ENCODE measurements at regions not wholly inside any gene's neighbourhood (a gene's known extent, or its start where the extent isn't known, plus 50 kb on each side); places are given as distances from the start of the nearest gene placed in this dataset.

DNA sequence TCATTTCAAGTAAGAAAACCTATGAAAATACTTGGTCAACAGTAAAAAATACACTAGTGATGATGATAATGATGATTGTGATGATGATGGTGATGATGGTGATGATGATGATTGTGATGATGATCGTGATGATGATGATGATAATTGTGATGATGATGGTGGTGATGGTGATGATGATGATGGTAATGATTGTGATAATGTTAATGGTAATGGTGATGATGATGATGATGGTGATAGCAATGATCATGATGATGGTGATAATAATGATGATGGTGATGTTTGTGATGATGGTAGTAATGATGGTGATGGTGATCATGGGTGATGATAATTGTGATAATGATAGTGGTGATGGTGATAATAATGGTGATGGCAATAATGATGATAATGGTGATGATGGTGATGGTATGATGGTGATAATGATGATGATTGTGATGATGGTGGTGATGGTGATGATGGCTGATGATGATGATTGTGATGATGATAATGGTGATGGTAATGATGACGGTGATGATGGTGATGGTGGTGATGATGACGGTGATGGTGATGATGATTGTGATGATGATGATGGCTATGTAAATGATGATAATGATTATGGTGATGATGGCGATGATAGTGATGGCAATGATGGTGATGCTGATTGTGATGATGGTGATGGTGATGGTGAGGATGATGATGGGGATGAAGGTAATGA is 62.1 kb downstream of the VCX3A start:
- TF ChIP-seq, protein P1, sequence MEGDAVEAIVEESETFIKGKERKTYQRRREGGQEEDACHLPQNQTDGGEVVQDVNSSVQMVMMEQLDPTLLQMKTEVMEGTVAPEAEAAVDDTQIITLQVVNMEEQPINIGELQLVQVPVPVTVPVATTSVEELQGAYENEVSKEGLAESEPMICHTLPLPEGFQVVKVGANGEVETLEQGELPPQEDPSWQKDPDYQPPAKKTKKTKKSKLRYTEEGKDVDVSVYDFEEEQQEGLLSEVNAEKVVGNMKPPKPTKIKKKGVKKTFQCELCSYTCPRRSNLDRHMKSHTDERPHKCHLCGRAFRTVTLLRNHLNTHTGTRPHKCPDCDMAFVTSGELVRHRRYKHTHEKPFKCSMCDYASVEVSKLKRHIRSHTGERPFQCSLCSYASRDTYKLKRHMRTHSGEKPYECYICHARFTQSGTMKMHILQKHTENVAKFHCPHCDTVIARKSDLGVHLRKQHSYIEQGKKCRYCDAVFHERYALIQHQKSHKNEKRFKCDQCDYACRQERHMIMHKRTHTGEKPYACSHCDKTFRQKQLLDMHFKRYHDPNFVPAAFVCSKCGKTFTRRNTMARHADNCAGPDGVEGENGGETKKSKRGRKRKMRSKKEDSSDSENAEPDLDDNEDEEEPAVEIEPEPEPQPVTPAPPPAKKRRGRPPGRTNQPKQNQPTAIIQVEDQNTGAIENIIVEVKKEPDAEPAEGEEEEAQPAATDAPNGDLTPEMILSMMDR (IDR thresholded peaks at IDR 0.05; ENCODE audit: low read depth, low read length) = no peak
- in situ Hi-C loops (cut with HindIII; ENCODE audit: low sequenced_read_pairs) = no loop called here
- no peak for DNase-seq (ENCODE audit: low read depth, low spot score)
- H3K4me3 ChIP-seq (ENCODE audit: low read depth, low read length) = no peak overlapping the region

GRCh38 chrX:6468706-6469105 is 66.2 kb downstream of the VCX3A start:
- H3K4me3 ChIP-seq (ENCODE audit: low read depth, low read length) = no peak overlapping the region
- DNase-seq (ENCODE audit: low read depth, low spot score) = no peak
- TF ChIP-seq, protein P1 (IDR thresholded peaks at IDR 0.05; ENCODE audit: low read depth, low read length) = no peak
- in situ Hi-C loops (cut with HindIII; ENCODE audit: low sequenced_read_pairs) = no loop called here

DNA sequence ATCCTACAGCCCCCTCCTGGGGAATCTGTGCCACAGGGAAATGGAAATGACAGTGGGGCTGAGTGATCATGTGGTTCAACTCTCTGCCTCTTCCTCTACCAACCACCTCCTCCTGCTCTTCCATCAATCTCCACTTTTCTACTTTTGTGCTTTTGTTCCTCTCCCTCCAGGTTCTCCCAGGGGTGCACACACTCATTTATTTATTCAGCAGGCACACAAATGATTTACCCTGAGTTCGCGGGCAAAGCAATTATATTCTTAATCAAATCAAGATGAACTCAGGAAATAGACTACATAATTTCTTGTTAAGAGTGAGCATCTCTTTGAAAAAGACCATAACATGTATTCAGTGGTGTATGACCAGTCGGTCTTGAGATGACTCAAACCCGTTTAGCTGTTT is 69.2 kb downstream of the VCX3A start:
- TF ChIP-seq, protein P1 (IDR thresholded peaks at IDR 0.05; ENCODE audit: low read depth, low read length) = no peak
- in situ Hi-C loops (cut with HindIII; ENCODE audit: low sequenced_read_pairs) = no loop called here
- no peak for DNase-seq (ENCODE audit: low read depth, low spot score)
- H3K4me3 ChIP-seq (ENCODE audit: low read depth, low read length) = no peak overlapping the region

- TF ChIP-seq, protein P1 (IDR thresholded peaks at IDR 0.05; ENCODE audit: low read depth, low read length) = no peak
- in situ Hi-C loops (cut with HindIII; ENCODE audit: low sequenced_read_pairs) = no loop called here
- no peak overlapping the region for H3K4me3 ChIP-seq (ENCODE audit: low read depth, low read length)
- DNase-seq (ENCODE audit: low read depth, low spot score) = no peak
Observed at GRCh38 chrX:6464726-6465125, 70.2 kb downstream of the VCX3A start.

- TF ChIP-seq, protein P1 (IDR thresholded peaks at IDR 0.05; ENCODE audit: low read depth, low read length) = no peak
- in situ Hi-C loops (cut with HindIII; ENCODE audit: low sequenced_read_pairs) = no loop called here
- DNase-seq (ENCODE audit: low read depth, low spot score) = peak; percentile 38
- no peak overlapping the region for H3K4me3 ChIP-seq (ENCODE audit: low read depth, low read length)
Observed at GRCh38 chrX:6460893-6461490, 73.9 kb downstream of the VCX3A start.

GRCh38 chrX:6456196-6456595 is 78.7 kb downstream of the VCX3A start:
- no peak overlapping the region for H3K4me3 ChIP-seq (ENCODE audit: low read depth, low read length)
- in situ Hi-C loops (cut with HindIII; ENCODE audit: low sequenced_read_pairs) = no loop called here
- DNase-seq (ENCODE audit: low read depth, low spot score) = no peak
- TF ChIP-seq, protein P1 (IDR thresholded peaks at IDR 0.05; ENCODE audit: low read depth, low read length) = no peak

All from astrocyte of the spinal cord (primary cell).